NOMO-1 (cell line): ENCODE measurements at regions not wholly inside any gene's neighbourhood (a gene's known extent, or its start where the extent isn't known, plus 50 kb on each side); places are given as distances from the start of the nearest gene placed in this dataset.
"Not testable (repeated sequence)": the region's sequence is repeated elsewhere in the genome, so short reads cannot be mapped to it uniquely, and the experiment has no call there.

Experiments used
- DNase-seq, 2 experiments: peaks; one replicate each; lab custom pipeline; 2025; ENCODE audit not compliant: unreplicated experiment in 2 of 2; lab: John Stamatoyannopoulos, UW

DNA sequence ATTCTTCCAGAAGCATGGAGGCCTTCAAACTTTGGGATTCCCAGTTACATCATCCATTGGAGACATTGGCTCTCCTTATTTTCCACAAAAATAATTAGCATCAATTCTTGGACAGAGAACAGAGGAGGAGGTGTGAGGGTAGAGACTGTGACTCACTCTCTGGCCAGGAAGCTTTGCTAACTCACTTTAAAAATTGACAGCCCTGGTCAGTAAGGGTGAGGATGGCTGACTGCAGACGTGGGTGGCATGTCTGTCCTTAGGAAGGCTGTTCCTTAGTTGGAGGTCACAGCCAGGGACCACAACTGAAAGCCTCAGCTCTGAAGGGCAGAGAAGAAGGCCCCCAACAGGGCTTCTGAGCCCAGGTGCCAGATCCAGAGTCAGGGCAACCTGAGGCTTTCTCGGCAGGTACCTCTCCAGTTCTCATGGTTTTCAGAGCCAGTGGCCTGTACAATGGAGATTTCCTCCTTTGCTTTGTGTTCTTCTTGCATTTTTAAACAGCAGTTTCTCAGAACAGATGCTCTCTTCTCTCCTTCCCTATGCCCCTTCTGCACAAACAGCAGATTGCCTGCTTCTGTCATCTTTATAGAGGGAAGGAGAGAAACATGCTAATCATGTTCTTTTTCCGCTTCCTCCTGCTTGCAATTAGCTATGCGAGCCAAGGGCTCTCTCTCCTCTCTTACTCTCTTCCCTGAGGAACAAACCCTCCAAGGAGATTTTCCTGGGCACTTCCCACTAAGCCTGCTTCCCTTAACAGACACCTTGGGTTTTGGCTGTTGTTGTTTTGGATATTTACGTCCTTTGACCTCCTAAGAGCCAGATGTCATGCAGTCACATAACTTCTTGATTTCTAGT, 92.5 kb upstream of the ZNF366 start:
- DNase-seq = peak in 1 of 2 experiments; percentile 41

- no peak for DNase-seq
These were observed 91.8 kb upstream of the ZNF366 start for GRCh38 chr5:72599065-72599433.

- peak; percentile 71 to 94 for DNase-seq
These were observed 91.3 kb upstream of the ZNF366 start for GRCh38 chr5:72598401-72599064.

DNA sequence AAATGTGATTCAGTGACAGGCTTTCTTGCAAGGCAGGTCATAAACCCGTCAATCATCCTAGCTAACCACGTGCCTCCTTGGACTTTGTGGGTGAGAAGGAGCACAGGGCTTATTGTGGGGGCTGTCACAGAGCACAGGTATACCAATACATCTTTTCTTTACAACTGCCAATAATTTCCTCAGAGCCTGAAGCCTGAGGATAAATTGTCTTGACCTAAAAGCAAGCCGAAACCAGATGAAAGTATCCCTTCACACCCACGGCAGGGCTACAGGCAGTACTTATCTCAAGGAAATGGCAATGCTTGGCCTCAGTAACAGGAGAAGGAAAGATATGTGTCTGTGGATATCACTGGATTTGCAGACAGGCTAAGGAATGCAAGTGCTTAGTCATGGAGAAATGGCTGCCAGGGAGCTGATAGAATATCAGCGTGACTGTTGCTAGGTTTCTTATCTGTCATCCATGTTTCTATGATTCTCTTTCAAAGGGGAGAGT, 90.3 kb upstream of the ZNF366 start:
- DNase-seq = no peak

GRCh38 chr5:72596956-72597355, 89.7 kb upstream of the ZNF366 start:
- DNase-seq = no peak

DNA sequence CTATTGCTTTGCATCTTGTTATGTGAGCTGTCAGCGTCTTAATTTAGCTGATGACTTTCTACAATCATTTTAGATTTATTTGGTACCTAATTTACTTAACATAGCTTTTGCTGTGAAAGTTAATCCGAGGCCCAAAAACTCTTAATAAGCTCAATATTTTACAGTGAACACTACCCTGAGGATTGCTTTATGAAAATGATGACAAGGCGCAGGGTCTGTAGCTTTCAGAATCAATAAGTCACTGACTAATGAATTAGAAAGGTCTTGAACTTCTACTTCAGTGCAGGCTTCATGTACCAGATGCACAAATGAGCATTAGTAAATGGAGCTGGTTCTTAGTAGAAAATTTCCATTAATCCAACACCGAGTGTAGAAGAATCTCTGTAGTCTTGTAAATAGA, 81.4 kb upstream of the ZNF366 start:
- DNase-seq = no peak

GRCh38 chr5:72587661-72588308, 80.6 kb upstream of the ZNF366 start:
- DNase-seq = peak in 1 of 2 experiments; percentile 46

GRCh38 chr5:72586788-72587530, 79.7 kb upstream of the ZNF366 start:
- no peak for DNase-seq

- DNase-seq = no peak
These were observed 77.3 kb upstream of the ZNF366 start for GRCh38 chr5:72584466-72584865.

DNA sequence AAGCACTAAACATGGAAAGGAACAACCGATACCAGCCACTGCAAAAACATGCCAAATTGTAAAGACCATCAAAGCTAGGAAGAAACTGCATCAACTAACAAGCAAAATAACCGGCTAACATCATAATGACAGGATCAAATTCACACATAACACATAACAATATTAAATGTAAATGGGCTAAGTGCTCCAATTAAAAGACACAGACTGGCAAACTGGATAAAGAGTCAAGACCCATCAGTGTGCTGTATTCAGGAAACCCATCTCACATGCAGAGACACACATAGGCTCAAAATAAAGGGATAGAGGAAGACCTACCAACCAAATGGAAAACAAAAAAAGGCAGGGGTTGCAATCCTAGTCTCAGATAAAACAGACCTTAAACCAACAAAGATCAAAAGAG, 72.1 kb upstream of the ZNF366 start:
- DNase-seq = not testable (repeated sequence)

GRCh38 chr5:72572236-72572765, 65.1 kb upstream of the ZNF366 start:
- no peak for DNase-seq

GRCh38 chr5:72569408-72569944, 62.3 kb upstream of the ZNF366 start:
- DNase-seq = no peak

DNA sequence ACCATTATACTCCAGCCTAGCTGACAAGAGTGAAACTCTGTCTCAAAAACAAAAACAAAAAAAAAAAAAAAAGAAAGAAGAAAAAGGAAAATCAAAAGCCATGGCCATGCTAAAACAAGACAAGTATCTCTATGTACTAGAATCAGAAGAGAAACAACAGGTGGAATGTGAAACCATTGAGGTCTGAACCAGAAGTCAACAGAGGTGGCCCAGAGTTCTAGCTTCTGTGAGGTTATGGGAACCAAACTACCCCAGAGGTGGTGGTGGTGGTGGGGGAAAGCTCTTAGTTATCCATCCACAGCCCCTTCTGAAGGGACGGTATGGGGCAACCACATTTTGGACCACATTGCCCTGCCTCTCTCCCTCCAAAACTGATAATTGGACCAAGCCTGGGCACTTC, 59.5 kb upstream of the ZNF366 start:
- DNase-seq = no peak

DNA sequence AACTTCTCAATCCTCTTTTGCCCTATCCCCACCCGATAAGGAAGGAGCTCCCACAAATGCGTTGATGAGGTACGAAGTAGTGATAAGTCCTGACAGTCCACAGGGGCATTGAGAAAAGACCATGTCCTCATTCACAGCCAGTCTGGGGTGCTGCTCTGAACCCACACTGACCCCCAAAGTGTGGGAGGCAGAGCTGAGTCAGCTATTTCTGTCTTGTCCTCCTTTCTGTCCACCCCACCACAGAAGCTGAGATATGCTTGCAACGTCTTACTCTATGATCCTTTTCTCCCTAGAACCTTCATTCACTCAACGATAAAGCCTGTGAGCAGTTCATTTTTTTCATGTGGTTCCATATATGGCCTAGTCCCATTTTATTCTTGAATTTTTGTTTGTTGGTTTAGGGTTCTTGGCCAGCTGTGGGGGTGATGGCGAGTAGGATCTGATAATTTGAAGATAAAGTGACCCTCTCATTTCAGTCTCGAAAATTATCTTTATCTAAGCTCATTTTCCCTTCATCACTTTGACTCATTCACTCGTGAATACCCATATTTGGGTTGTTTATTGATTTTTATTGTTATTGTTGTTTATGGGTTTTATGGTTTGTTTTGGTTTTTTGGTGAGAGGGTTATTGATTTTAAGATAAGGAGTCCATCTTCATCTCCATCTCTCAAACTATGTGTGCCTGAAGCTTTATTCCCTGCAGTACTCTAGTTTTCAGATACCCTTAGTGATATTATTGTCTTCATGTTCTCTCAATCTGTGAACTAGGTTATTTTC, 58.5 kb upstream of the ZNF366 start:
- no peak for DNase-seq

- DNase-seq = no peak
These were observed 55.5 kb upstream of the ZNF366 start for GRCh38 chr5:72562717-72563116.

DNA sequence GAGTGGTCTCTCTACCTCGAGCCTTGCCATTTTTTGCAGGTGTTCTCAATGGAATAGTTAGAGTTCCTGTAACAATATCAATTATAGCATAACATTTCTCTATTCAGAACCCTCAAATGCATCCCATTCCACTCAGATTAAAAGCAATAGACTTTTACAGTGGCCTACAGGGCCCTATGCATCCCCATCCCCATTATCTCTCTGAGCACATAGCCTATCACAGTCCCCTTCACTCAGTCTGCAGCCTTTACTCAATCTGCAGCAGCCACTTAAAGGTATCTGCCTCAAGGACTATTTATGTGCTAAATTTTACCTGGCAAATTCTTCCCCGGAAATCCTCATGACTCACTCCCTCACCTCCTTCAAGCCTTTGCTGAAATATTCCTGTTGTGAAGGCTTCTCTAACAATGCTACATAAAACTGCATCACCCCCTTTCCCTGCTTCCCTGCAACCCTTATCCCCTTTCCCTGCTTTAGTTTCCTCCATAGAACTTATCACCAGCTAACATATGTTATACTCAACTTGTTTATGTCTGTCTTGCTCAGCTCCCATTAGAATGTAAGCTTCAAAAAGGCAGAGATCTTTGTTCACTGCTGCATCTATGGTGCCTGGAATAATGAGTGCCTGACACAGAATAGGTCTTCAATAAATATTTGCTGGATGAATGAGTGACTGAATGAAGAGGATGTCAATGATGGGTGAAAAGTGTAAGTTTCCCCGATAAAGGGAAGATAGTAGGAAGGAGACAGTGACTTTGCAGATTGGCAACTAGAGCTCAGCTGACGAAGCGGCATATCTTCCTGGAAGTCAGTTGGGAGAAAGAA, 54.1 kb upstream of the ZNF366 start:
- DNase-seq = no peak

GRCh38 chr5:72559866-72560766, 52.9 kb upstream of the ZNF366 start:
- peak in 1 of 2 experiments; percentile 36 for DNase-seq

- no peak for DNase-seq
These were observed 51.2 kb upstream of the ZNF366 start for GRCh38 chr5:72558383-72558782.
